ENCODE measurements at regions not wholly inside any gene's neighbourhood (a gene's known extent, or its start where the extent isn't known, plus 50 kb on each side); places are given as distances from the start of the nearest gene placed in this dataset.

DNA sequence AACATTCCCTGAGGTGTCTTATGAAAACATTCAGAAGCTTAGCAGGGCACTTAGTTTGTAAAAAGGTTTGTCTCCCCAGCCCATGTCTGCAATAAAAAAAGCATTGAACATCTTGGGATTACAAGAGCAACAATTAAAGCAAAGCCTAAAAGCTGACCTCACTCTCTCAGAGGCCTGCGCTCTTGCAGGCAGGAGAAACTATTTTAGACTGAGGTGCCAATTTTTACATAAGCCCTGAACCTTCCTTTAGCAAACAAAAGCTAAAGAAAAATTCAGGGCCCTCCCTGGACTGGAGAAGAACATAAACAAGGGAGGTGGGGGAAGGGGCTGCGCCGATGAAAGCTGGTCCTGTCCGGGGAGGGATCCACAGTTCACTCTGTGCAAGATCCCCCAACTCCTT lies 312.7 kb upstream of the RNF32 start:
- 9% methylated on average over 4 of the region's 4 CpGs for WGBS (ENCODE audit: missing lambda C conversion rate)
- ChIA-PET CTCF (interaction anchor here (0.7 kb wide), 1 partner anchor 129 kb away, joined by 3 read pairs; no protein-coding TSS in a partner anchor), POLR2A (no interaction called here)
- FAIRE-seq (no peak), ATAC-seq (no peak), DNase-seq (ENCODE audit: low read depth in 1 of 2, low spot score in 1 of 2) (no peak)
- H3K4me2 ChIP-seq = no peak overlapping the region
- H3K4me1 ChIP-seq = no peaks in the 10 kb centered on the region
- no peaks in the 10 kb centered on the region; the same call in 2 of the 3 replicates for H3K9me3 ChIP-seq
- no peak overlapping the region for H3K4me3 ChIP-seq
- TF ChIP-seq, protein P1, sequence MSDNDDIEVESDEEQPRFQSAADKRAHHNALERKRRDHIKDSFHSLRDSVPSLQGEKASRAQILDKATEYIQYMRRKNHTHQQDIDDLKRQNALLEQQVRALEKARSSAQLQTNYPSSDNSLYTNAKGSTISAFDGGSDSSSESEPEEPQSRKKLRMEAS (IDR thresholded peaks at IDR 0.05) = no peak
- TF ChIP-seq KDM1A (IDR thresholded peaks at IDR 0.05; ENCODE audit: low read depth) (no peak), ZC3H11A (IDR thresholded peaks at IDR 0.05) (no peak), RCOR1 (IDR thresholded peaks at IDR 0.05; ENCODE audit: low read depth, low read length) (no peak), RFX5 (IDR thresholded peaks at IDR 0.05) (no peak), NFE2L2 (conservative IDR thresholded peaks at IDR 0.05; ENCODE audit: low read length) (no peak), RAD21 (conservative IDR thresholded peaks at IDR 0.05 in 1 of 2, IDR thresholded peaks at IDR 0.05 in 1 of 2) (no peak), HOXA7 (CRISPR knock-in tag; IDR thresholded peaks at IDR 0.05) (no peak), CHD2 (IDR thresholded peaks at IDR 0.05; ENCODE audit: low read length, partially characterized antibody) (no peak), TFCP2L1 (CRISPR knock-in tag; IDR thresholded peaks at IDR 0.05) (no peak), FOSL2 (IDR thresholded peaks at IDR 0.05) (no peak), FOSL2 (CRISPR knock-in tag; IDR thresholded peaks at IDR 0.05) (no peak), TP53 (CRISPR knock-in tag; IDR thresholded peaks at IDR 0.05) (no peak), CBX8 (IDR thresholded peaks at IDR 0.05) (no peak), ZFP36 (IDR thresholded peaks at IDR 0.05; ENCODE audit: borderline replicate concordance, partially characterized antibody) (no peak), NR3C1 (IDR thresholded peaks at IDR 0.05) (no peak)
- TF ChIP-seq, protein P2, sequence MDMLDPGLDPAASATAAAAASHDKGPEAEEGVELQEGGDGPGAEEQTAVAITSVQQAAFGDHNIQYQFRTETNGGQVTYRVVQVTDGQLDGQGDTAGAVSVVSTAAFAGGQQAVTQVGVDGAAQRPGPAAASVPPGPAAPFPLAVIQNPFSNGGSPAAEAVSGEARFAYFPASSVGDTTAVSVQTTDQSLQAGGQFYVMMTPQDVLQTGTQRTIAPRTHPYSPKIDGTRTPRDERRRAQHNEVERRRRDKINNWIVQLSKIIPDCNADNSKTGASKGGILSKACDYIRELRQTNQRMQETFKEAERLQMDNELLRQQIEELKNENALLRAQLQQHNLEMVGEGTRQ (IDR thresholded peaks at IDR 0.05) = no peak
- TF ChIP-seq, protein P3, sequence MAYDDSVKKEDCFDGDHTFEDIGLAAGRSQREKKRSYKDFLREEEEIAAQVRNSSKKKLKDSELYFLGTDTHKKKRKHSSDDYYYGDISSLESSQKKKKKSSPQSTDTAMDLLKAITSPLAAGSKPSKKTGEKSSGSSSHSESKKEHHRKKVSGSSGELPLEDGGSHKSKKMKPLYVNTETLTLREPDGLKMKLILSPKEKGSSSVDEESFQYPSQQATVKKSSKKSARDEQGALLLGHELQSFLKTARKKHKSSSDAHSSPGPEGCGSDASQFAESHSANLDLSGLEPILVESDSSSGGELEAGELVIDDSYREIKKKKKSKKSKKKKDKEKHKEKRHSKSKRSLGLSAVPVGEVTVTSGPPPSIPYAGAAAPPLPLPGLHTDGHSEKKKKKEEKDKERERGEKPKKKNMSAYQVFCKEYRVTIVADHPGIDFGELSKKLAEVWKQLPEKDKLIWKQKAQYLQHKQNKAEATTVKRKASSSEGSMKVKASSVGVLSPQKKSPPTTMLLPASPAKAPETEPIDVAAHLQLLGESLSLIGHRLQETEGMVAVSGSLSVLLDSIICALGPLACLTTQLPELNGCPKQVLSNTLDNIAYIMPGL (CRISPR knock-in tag; IDR thresholded peaks at IDR 0.05; ENCODE audit: borderline replicate concordance) = no peak
- no peak overlapping the region for H3K27ac ChIP-seq

DNA sequence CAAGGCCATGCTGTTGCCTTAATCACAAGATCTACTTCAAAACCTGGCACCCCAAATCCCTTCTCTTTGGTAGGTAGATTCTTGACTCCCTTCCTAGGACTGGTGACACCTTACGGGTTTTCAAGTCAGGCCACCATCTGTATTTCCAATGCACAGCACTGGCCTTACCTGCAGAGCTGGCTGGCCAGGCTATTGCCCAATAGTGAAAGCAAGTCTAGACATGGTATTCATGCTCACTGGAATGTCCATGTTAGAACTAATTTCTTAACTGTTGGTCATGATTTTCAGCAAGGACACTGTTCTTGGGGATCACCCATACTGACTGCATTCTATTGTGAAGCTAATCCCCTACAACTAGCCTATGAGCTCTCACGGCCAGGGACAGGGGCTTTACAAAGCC lies 313.1 kb upstream of the RNF32 start:
- TF ChIP-seq MYC (IDR thresholded peaks at IDR 0.05; ENCODE audit: borderline replicate concordance, low read length) (no peak), RFX5 (IDR thresholded peaks at IDR 0.05) (no peak), ZNF302 (CRISPR knock-in tag; IDR thresholded peaks at IDR 0.05) (no peak), JUNB (IDR thresholded peaks at IDR 0.05) (no peak)
- ChIA-PET CTCF (interaction anchor here (0.7 kb wide), 1 partner anchor 129 kb away, joined by 3 read pairs; no protein-coding TSS in a partner anchor), POLR2A (no interaction called here)
- Histone ChIP-seq H3K4me2 (no peak overlapping the region), H3K27ac (no peak overlapping the region), H3K9me3 (no peaks in the 10 kb centered on the region; the same call in 2 of the 3 replicates), H3K4me3 (no peak overlapping the region), H3K4me1 (no peaks in the 10 kb centered on the region)
- no peak for ATAC-seq
- WGBS (ENCODE audit: missing lambda C conversion rate) = 41% methylated on average over 2 of the region's 2 CpGs
- no peak for DNase-seq (ENCODE audit: low read depth in 1 of 2, low spot score in 1 of 2)
- no peak for FAIRE-seq

DNA sequence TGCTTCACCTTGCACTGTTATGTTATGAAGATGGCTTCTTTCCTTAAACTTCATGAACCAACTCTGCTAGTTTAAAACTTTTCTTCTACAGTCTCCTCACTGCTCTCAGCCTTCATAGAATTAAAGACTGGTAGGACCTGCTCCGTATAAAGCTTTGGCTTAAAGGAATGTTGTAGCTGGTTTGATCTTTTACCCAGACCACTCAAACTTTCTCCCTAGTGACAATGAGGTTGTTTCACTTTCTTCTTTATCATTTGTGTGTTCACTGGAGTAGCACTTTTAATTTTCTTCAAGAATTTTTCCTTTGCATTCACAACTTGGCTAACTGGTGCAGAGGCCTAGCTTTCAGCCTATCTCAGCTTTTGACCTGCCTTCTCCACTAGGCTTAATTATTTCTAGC lies 316.4 kb upstream of the RNF32 start:
- H3K4me2 ChIP-seq = no peak overlapping the region
- H3K4me3 ChIP-seq = no peak overlapping the region
- ChIA-PET POLR2A (no interaction called here), CTCF (no interaction called here)
- DNase-seq (ENCODE audit: low read depth in 1 of 2, low spot score in 1 of 2) = no peak
- H3K27ac ChIP-seq = no peak overlapping the region
- FAIRE-seq = no peak
- H3K9me3 ChIP-seq = no peaks in the 10 kb centered on the region; the same call in 2 of the 3 replicates
- 4% methylated on average over 1 of the region's 1 CpG for WGBS (ENCODE audit: missing lambda C conversion rate)
- TF ChIP-seq JUN (IDR thresholded peaks at IDR 0.05) (no peak), EHMT2 (IDR thresholded peaks at IDR 0.05; ENCODE audit: low read depth) (no peak), NR3C1 (IDR thresholded peaks at IDR 0.05) (no peak), HDAC2 (IDR thresholded peaks at IDR 0.05) (no peak), RAD21 (conservative IDR thresholded peaks at IDR 0.05 in 1 of 2, IDR thresholded peaks at IDR 0.05 in 1 of 2) (no peak), RNF2 (IDR thresholded peaks at IDR 0.05; ENCODE audit: borderline replicate concordance, low read depth) (no peak), SREBF2 (IDR thresholded peaks at IDR 0.05) (no peak)
- TF ChIP-seq, protein P4, sequence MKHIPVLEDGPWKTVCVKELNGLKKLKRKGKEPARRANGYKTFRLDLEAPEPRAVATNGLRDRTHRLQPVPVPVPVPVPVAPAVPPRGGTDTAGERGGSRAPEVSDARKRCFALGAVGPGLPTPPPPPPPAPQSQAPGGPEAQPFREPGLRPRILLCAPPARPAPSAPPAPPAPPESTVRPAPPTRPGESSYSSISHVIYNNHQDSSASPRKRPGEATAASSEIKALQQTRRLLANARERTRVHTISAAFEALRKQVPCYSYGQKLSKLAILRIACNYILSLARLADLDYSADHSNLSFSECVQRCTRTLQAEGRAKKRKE (CRISPR knock-in tag; IDR thresholded peaks at IDR 0.05; ENCODE audit: low read depth) = no peak
- TF ChIP-seq, protein P5, sequence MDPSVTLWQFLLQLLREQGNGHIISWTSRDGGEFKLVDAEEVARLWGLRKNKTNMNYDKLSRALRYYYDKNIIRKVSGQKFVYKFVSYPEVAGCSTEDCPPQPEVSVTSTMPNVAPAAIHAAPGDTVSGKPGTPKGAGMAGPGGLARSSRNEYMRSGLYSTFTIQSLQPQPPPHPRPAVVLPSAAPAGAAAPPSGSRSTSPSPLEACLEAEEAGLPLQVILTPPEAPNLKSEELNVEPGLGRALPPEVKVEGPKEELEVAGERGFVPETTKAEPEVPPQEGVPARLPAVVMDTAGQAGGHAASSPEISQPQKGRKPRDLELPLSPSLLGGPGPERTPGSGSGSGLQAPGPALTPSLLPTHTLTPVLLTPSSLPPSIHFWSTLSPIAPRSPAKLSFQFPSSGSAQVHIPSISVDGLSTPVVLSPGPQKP (IDR thresholded peaks at IDR 0.05; ENCODE audit: low read depth, low read length) = no peak
- TF ChIP-seq, protein P6, sequence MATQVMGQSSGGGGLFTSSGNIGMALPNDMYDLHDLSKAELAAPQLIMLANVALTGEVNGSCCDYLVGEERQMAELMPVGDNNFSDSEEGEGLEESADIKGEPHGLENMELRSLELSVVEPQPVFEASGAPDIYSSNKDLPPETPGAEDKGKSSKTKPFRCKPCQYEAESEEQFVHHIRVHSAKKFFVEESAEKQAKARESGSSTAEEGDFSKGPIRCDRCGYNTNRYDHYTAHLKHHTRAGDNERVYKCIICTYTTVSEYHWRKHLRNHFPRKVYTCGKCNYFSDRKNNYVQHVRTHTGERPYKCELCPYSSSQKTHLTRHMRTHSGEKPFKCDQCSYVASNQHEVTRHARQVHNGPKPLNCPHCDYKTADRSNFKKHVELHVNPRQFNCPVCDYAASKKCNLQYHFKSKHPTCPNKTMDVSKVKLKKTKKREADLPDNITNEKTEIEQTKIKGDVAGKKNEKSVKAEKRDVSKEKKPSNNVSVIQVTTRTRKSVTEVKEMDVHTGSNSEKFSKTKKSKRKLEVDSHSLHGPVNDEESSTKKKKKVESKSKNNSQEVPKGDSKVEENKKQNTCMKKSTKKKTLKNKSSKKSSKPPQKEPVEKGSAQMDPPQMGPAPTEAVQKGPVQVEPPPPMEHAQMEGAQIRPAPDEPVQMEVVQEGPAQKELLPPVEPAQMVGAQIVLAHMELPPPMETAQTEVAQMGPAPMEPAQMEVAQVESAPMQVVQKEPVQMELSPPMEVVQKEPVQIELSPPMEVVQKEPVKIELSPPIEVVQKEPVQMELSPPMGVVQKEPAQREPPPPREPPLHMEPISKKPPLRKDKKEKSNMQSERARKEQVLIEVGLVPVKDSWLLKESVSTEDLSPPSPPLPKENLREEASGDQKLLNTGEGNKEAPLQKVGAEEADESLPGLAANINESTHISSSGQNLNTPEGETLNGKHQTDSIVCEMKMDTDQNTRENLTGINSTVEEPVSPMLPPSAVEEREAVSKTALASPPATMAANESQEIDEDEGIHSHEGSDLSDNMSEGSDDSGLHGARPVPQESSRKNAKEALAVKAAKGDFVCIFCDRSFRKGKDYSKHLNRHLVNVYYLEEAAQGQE (IDR thresholded peaks at IDR 0.05) = no peak
- H3K4me1 ChIP-seq = no peaks in the 10 kb centered on the region
- ATAC-seq = no peak
